Ascending aorta (tissue), 2 donors: ENCODE measurements at regions not wholly inside any gene's neighbourhood (a gene's known extent, or its start where the extent isn't known, plus 50 kb on each side); places are given as distances from the start of the nearest gene placed in this dataset.

Experiments
- DNase-seq, 2 donors: peaks; one replicate each; pipeline ENCODE4 v3.0.0-alpha.2; 2019; ENCODE audit warnings: low spot score in 2 of 2
- H3K27ac ChIP-seq, 2 donors: fragments of 200-600 bp; sonication (generic); one replicate each; pipeline ENCODE4 v1.5.1; 2016 to 2017; ENCODE audit warnings: mild to moderate bottlenecking in 1 of 2
- H3K27me3 ChIP-seq: fragments of 200-600 bp; sonication (generic); one replicate; pipeline ENCODE4 v1.5.1; 2017
- H3K36me3 ChIP-seq, 2 donors: fragments of 200-600 bp; sonication (generic); one replicate each; pipeline ENCODE4 v1.5.1; 2016
- H3K4me1 ChIP-seq, 2 donors: fragments of 200-600 bp; sonication (generic); one replicate each; pipeline ENCODE4 v1.5.1; 2016 to 2017; ENCODE audit warnings: mild to moderate bottlenecking in 1 of 2
- H3K4me3 ChIP-seq, 2 donors: fragments of 200-600 bp; sonication (generic); one replicate each; pipeline ENCODE4 v1.5.1; 2016 to 2017; ENCODE audit warnings: mild to moderate bottlenecking in 1 of 2
- H3K9me3 ChIP-seq, 2 donors: fragments of 200-600 bp; sonication (generic); one replicate each; pipeline ENCODE4 v1.5.1; 2016
- intact Hi-C: fragments of 100-400 bp; cut with DNase I; formaldehyde crosslinking; loops from one replicate; pipeline ENCODE4 v1.15.1; 2023
- TF ChIP-seq, protein P1 (sequence below), 3 experiments: fragments of 200-600 bp in 2 of 3; fragments of 450-650 bp in 1 of 3; sonication (generic) in 2 of 3; IDR thresholded peaks; one replicate each; pipeline ENCODE4 v1.5.1; 2016 to 2019; ENCODE audit warnings: antibody characterized with exemption in 3 of 3, mild to moderate bottlenecking in 1 of 3, moderate library complexity in 1 of 3

DNA sequence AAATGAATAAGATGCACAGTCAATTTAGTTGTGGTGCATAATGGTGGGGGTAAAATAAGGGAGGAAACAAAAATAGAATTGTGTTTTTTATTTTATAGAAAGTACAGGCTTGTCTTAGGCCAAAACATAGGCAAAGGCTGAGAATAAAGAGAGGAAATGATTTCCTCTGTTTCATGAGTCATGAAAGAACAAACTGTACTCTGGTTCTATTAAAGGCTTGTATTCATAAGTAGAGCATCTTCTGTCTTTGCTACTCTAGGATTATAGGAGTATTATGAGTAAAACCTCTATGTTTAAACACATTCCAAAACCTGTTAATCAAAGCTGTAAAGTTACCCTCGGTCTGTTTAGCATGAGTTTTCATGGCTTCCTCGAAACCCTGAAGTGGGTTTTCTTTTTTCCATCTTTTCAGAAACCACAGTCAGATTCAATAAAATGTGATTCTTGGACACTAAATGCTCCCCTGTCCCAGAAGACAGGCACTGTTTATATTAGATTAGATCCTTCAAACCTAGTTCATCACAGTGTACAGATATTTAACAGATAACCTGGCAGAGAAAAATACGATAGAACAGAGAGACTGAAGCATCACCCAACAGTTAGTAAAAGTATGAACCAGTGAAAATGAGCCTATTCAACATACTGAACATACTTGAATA is 473.9 kb upstream of the CYLC2 start:
- Histone ChIP-seq H3K27ac (no peak overlapping the region), H3K9me3 (no peaks in the 10 kb centered on the region), H3K4me3 (no peak overlapping the region), H3K4me1 (no peaks in the 10 kb centered on the region), H3K27me3 (no peaks in the 10 kb centered on the region), H3K36me3 (no peaks in the 10 kb centered on the region)
- DNase-seq: no peak
- TF ChIP-seq, protein P1, sequence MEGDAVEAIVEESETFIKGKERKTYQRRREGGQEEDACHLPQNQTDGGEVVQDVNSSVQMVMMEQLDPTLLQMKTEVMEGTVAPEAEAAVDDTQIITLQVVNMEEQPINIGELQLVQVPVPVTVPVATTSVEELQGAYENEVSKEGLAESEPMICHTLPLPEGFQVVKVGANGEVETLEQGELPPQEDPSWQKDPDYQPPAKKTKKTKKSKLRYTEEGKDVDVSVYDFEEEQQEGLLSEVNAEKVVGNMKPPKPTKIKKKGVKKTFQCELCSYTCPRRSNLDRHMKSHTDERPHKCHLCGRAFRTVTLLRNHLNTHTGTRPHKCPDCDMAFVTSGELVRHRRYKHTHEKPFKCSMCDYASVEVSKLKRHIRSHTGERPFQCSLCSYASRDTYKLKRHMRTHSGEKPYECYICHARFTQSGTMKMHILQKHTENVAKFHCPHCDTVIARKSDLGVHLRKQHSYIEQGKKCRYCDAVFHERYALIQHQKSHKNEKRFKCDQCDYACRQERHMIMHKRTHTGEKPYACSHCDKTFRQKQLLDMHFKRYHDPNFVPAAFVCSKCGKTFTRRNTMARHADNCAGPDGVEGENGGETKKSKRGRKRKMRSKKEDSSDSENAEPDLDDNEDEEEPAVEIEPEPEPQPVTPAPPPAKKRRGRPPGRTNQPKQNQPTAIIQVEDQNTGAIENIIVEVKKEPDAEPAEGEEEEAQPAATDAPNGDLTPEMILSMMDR (IDR thresholded peaks at IDR 0.05): no peak
- intact Hi-C loops: no loop called here

DNA sequence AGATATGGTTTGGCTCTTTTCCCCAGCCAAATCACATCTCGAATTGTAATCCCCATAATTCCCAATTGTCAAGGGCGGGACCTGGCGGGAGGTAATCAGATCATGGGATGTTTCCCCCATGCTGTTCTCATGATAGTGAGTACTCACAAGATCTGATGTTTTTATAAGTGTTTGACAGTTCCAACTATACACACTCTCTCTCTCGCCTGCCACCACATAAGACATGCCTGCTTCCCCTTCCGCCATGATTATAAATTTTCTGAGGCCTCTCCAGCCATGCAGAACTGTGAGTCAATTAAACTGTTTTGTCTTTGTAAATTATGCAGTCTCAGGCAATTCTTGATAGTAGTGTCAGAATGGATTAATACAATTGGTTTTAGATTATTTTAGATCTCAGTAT is 475.7 kb upstream of the CYLC2 start:
- Histone ChIP-seq H3K27me3 (no peaks in the 10 kb centered on the region), H3K27ac (no peak overlapping the region), H3K36me3 (no peaks in the 10 kb centered on the region), H3K4me1 (no peaks in the 10 kb centered on the region), H3K9me3 (no peaks in the 10 kb centered on the region), H3K4me3 (no peak overlapping the region)
- no peak for DNase-seq
- intact Hi-C loops: no loop called here
- TF ChIP-seq, protein P1 (IDR thresholded peaks at IDR 0.05): no peak

DNA sequence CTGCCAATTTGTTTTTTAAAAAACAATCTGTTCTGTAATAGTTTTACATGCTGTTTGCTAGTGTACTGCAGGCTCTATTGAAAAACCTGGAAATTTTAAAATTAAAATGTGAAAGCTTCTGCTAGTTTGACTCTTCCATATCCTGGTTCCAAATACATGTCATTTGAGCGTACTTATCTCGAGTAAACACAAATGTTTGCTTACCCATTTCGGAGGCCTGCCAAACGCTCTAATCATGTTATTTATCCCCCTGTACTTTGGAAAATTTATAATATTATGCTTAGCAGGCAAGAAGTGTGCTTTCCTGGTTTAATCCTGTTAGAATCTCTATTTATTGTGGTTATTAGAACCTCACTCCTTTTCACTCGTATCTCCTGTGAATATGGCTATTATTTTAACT is 476.8 kb upstream of the CYLC2 start:
- H3K4me3 ChIP-seq: no peak overlapping the region
- no peaks in the 10 kb centered on the region for H3K4me1 ChIP-seq
- TF ChIP-seq, protein P1 (IDR thresholded peaks at IDR 0.05): no peak
- H3K9me3 ChIP-seq: no peaks in the 10 kb centered on the region
- intact Hi-C loops: no loop called here
- no peaks in the 10 kb centered on the region for H3K36me3 ChIP-seq
- no peaks in the 10 kb centered on the region for H3K27me3 ChIP-seq
- no peak overlapping the region for H3K27ac ChIP-seq
- no peak for DNase-seq

DNA sequence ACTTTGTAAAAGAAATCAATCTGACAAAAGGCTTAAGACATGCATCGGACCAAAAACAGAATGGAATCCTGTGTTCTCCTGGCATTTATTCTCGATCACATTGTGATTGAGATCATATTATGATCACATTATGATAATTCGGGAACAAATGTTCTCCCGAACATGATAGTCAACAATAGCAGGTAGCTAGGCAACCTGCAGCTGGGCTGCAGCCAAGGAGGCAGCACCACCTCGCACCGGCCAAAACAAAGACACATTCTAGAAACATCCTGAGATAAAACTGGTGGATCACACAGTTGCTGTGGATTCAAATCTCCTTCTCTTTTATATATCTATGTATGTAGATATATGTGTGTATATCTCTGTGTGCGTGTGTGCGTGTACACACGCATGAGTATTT is 480.6 kb upstream of the CYLC2 start:
- TF ChIP-seq, protein P1 (IDR thresholded peaks at IDR 0.05): no peak
- Histone ChIP-seq H3K27me3 (no peaks in the 10 kb centered on the region), H3K4me3 (no peak overlapping the region), H3K4me1 (no peaks in the 10 kb centered on the region), H3K36me3 (no peaks in the 10 kb centered on the region), H3K27ac (no peak overlapping the region), H3K9me3 (no peaks in the 10 kb centered on the region)
- no peak for DNase-seq
- intact Hi-C loops: no loop called here

DNA sequence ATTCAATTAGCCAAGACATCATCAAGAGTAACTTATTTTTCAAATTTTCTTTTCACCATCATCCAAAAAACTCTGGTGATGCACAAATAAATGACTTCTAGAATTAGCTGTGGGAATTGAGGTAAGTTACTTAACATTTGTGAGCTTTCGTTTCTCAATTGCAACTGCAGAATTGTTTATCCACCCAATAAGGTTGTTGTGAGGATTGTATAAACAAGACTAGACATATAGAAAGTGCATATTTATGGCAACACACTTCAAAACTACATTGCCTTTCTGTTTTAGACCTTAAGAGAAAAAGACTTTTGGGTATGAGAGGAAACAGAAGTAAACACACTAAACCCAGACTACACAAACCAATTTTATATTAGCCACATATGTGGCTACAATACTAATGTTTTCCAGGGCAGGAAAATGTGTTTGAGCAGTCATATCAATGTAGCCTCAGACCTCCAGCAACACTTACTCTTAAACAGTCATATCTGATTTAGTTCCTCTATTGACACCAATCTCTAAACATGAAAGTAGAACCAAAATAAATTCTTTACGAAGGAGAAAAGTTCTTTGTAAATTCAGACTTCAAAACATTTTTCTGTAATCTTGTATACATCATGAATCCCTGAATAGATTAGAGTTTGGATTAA is 488.0 kb upstream of the CYLC2 start:
- Histone ChIP-seq H3K27ac (no peak overlapping the region), H3K36me3 (no peaks in the 10 kb centered on the region), H3K4me3 (no peak overlapping the region), H3K4me1 (no peaks in the 10 kb centered on the region), H3K9me3 (no peaks in the 10 kb centered on the region), H3K27me3 (no peaks in the 10 kb centered on the region)
- DNase-seq: no peak
- intact Hi-C loops: no loop called here
- TF ChIP-seq, protein P1 (IDR thresholded peaks at IDR 0.05): no peak
